ENCODE measurements at regions not wholly inside any gene's neighbourhood (a gene's known extent, or its start where the extent isn't known, plus 50 kb on each side); places are given as distances from the start of the nearest gene placed in this dataset.

GRCh38 chr4:98779088-98779487 is 120.7 kb upstream of the TSPAN5 start:
- Histone ChIP-seq H3K27ac (no peak overlapping the region), H3K9me3 (ENCODE audit: severe bottlenecking) (no peaks in the 10 kb centered on the region), H3K36me3 (no peaks in the 10 kb centered on the region), H3K4me3 (ENCODE audit: low read depth, low read length) (no peak overlapping the region), H3K27me3 (ENCODE audit: insufficient read depth, low read depth, severe bottlenecking) (no peaks in the 10 kb centered on the region)
- no peak for TF ChIP-seq CTCF (IDR thresholded peaks at IDR 0.05; ENCODE audit: low read depth, low read length)
- DNase-seq, result no peak

GRCh38 chr4:98778206-98778605 is 119.8 kb upstream of the TSPAN5 start:
- H3K27me3 ChIP-seq (ENCODE audit: insufficient read depth, low read depth, severe bottlenecking), result no peaks in the 10 kb centered on the region
- no peaks in the 10 kb centered on the region for H3K36me3 ChIP-seq
- H3K27ac ChIP-seq, result no peak overlapping the region
- H3K9me3 ChIP-seq (ENCODE audit: severe bottlenecking), result no peaks in the 10 kb centered on the region
- no peak for DNase-seq
- no peak overlapping the region for H3K4me3 ChIP-seq (ENCODE audit: low read depth, low read length)
- TF ChIP-seq CTCF (IDR thresholded peaks at IDR 0.05; ENCODE audit: low read depth, low read length), result no peak

- Histone ChIP-seq H3K27ac (no peak overlapping the region), H3K36me3 (no peaks in the 10 kb centered on the region), H3K4me3 (ENCODE audit: low read depth, low read length) (no peak overlapping the region), H3K9me3 (ENCODE audit: severe bottlenecking) (no peaks in the 10 kb centered on the region), H3K27me3 (ENCODE audit: insufficient read depth, low read depth, severe bottlenecking) (no peaks in the 10 kb centered on the region)
- DNase-seq, result no peak
- TF ChIP-seq CTCF (IDR thresholded peaks at IDR 0.05; ENCODE audit: low read depth, low read length), result no peak
These were observed 117.3 kb upstream of the TSPAN5 start for GRCh38 chr4:98775672-98776071.

- TF ChIP-seq CTCF (IDR thresholded peaks at IDR 0.05; ENCODE audit: low read depth, low read length), result no peak
These were observed 115.2 kb upstream of the TSPAN5 start for GRCh38 chr4:98773638-98774037.

GRCh38 chr4:98771959-98772632 is 113.7 kb upstream of the TSPAN5 start:
- no peak for DNase-seq
- H3K27me3 ChIP-seq (ENCODE audit: insufficient read depth, low read depth, severe bottlenecking), result no peaks in the 10 kb centered on the region
- H3K36me3 ChIP-seq, result no peaks in the 10 kb centered on the region
- H3K27ac ChIP-seq, result no peak overlapping the region
- H3K4me3 ChIP-seq (ENCODE audit: low read depth, low read length), result no peak overlapping the region
- H3K9me3 ChIP-seq (ENCODE audit: severe bottlenecking), result no peaks in the 10 kb centered on the region
- no peak for TF ChIP-seq CTCF (IDR thresholded peaks at IDR 0.05; ENCODE audit: low read depth, low read length)

More at GRCh38 chr4:98773638-98774037, 115.2 kb upstream of the TSPAN5 start:
- H3K27ac ChIP-seq, result no peak overlapping the region
- no peak for DNase-seq
- no peaks in the 10 kb centered on the region for H3K36me3 ChIP-seq
- H3K4me3 ChIP-seq (ENCODE audit: low read depth, low read length), result no peak overlapping the region
- no peaks in the 10 kb centered on the region for H3K27me3 ChIP-seq (ENCODE audit: insufficient read depth, low read depth, severe bottlenecking)
- H3K9me3 ChIP-seq (ENCODE audit: severe bottlenecking), result no peaks in the 10 kb centered on the region

GRCh38 chr4:98765771-98766170 is 107.4 kb upstream of the TSPAN5 start:
- no peak for DNase-seq
- Histone ChIP-seq H3K27me3 (ENCODE audit: insufficient read depth, low read depth, severe bottlenecking) (no peaks in the 10 kb centered on the region), H3K27ac (no peak overlapping the region), H3K9me3 (ENCODE audit: severe bottlenecking) (peaks cover 10% of the 10 kb centered on the region), H3K36me3 (no peaks in the 10 kb centered on the region), H3K4me3 (ENCODE audit: low read depth, low read length) (no peak overlapping the region)
- no peak for TF ChIP-seq CTCF (IDR thresholded peaks at IDR 0.05; ENCODE audit: low read depth, low read length)

Data from WERI-Rb-1 (cell line).